WTC11 (cell line): ENCODE measurements at regions not wholly inside any gene's neighbourhood (a gene's known extent, or its start where the extent isn't known, plus 50 kb on each side); places are given as distances from the start of the nearest gene placed in this dataset.

Experiments used
- ATAC-seq: fragments of 200-7000 bp; cut with Tn5 transposase; 2 replicates; pipeline ENCODE4 v1.10.0; 2021; ENCODE audit warnings: mild to moderate bottlenecking, moderate library complexity
- CTCF ChIA-PET: fragments of 300-600 bp; sonication (Branson Sonifier 250); formaldehyde crosslinking; loops from one replicate; lab custom pipeline; 2021; ENCODE audit warnings: antibody characterized with exemption; lab: Charles Lee
- POLR2A ChIA-PET: fragments of 350-600 bp; sonication (Branson Sonifier 250); formaldehyde crosslinking; loops from one replicate; lab custom pipeline; 2021; ENCODE audit warnings: antibody characterized with exemption; lab: Charles Lee
- DNase-seq: peaks from one replicate; pipeline ENCODE4 v3.0.0; 2021; ENCODE audit warnings: low spot score
- H3K27ac Mint-ChIP-seq: 2 replicates; pipeline ENCODE4 v1.8.0; 2021; ENCODE audit warnings: mixed read lengths
- H3K27me3 Mint-ChIP-seq: 2 replicates; pipeline ENCODE4 v1.8.0; 2021; ENCODE audit warnings: low read depth, mild to moderate bottlenecking, moderate library complexity, mixed read lengths
- H3K36me3 Mint-ChIP-seq: 2 replicates; pipeline ENCODE4 v1.8.0; 2021; ENCODE audit warnings: mixed read lengths
- H3K4me1 Mint-ChIP-seq: 2 replicates; pipeline ENCODE4 v1.8.0; 2022; ENCODE audit warnings: mixed read lengths
- H3K4me3 Mint-ChIP-seq: 2 replicates; pipeline ENCODE4 v1.8.0; 2021; ENCODE audit warnings: mild to moderate bottlenecking, moderate library complexity, mixed read lengths
- H3K9me3 Mint-ChIP-seq: 2 replicates; pipeline ENCODE4 v1.8.0; 2021; ENCODE audit warnings: mixed read lengths
- ATF1 ChIP-seq: sonication (generic); formaldehyde crosslinking; IDR thresholded peaks from 2 replicates; pipeline ENCODE4 v1.8.1; 2023; ENCODE audit warnings: mild to moderate bottlenecking, moderate library complexity, missing genetic modification reagents
- ATF3 ChIP-seq: sonication (generic); formaldehyde crosslinking; conservative IDR thresholded peaks from 2 replicates; pipeline ENCODE4 v1.8.1; 2022; ENCODE audit warnings: mild to moderate bottlenecking, missing genetic modification reagents
- CREM ChIP-seq: sonication (generic); formaldehyde crosslinking; IDR thresholded peaks from 2 replicates; pipeline ENCODE4 v1.8.1; 2022; ENCODE audit warnings: mild to moderate bottlenecking, missing genetic modification reagents, moderate library complexity
- CTCF ChIP-seq: fragments of 200-600 bp; IDR thresholded peaks from 2 replicates; pipeline ENCODE4 v1.8.0; 2022; ENCODE audit warnings: antibody characterized with exemption
- FOXP1 ChIP-seq: sonication (generic); formaldehyde crosslinking; IDR thresholded peaks from 2 replicates; pipeline ENCODE4 v1.8.0; 2022; ENCODE audit warnings: missing genetic modification reagents, mild to moderate bottlenecking, moderate library complexity, borderline replicate concordance
- HMGA2 ChIP-seq: fragments of 250-450 bp; sonication (Bioruptor Pico); IDR thresholded peaks from 2 replicates; pipeline ENCODE4 v1.4.0; 2021; ENCODE audit warnings: mild to moderate bottlenecking, moderate library complexity
- NR2C2 ChIP-seq: sonication (generic); formaldehyde crosslinking; IDR thresholded peaks from 2 replicates; pipeline ENCODE4 v1.8.0; 2022; ENCODE audit warnings: mild to moderate bottlenecking, missing genetic modification reagents
- SMAD3 ChIP-seq: sonication (generic); formaldehyde crosslinking; IDR thresholded peaks from 2 replicates; pipeline ENCODE4 v1.8.0; 2022; ENCODE audit warnings: missing genetic modification reagents, mild to moderate bottlenecking, borderline replicate concordance
- SMAD4 ChIP-seq: sonication (generic); formaldehyde crosslinking; IDR thresholded peaks from 2 replicates; pipeline ENCODE4 v1.8.0; 2022; ENCODE audit warnings: mild to moderate bottlenecking, missing genetic modification reagents
- SOX15 ChIP-seq: fragments of 250-450 bp; sonication (Bioruptor Pico); IDR thresholded peaks from 2 replicates; pipeline ENCODE4 v1.9.0; 2021; ENCODE audit warnings: mild to moderate bottlenecking
- SP1 ChIP-seq: sonication (generic); formaldehyde crosslinking; conservative IDR thresholded peaks from 2 replicates; pipeline ENCODE4 v1.8.1; 2022; ENCODE audit warnings: missing genetic modification reagents
- TP53 ChIP-seq: sonication (generic); formaldehyde crosslinking; IDR thresholded peaks from 2 replicates; pipeline ENCODE4 v1.8.1; 2023; ENCODE audit warnings: mild to moderate bottlenecking, missing genetic modification reagents
- ZBTB21 ChIP-seq: sonication (generic); formaldehyde crosslinking; IDR thresholded peaks from 2 replicates; pipeline ENCODE4 v1.8.1; 2023; ENCODE audit warnings: mild to moderate bottlenecking, missing genetic modification reagents, borderline replicate concordance
- ZNF232 ChIP-seq: sonication (generic); formaldehyde crosslinking; IDR thresholded peaks from 2 replicates; pipeline ENCODE4 v1.8.0; 2022; ENCODE audit warnings: mild to moderate bottlenecking, missing genetic modification reagents
- ZNF396 ChIP-seq: fragments of 250-450 bp; sonication (Bioruptor Pico); IDR thresholded peaks from 2 replicates; pipeline ENCODE4 v1.8.0; 2021; ENCODE audit warnings: mild to moderate bottlenecking, moderate library complexity, borderline replicate concordance
- ZNF425 ChIP-seq: fragments of 250-450 bp; sonication (Bioruptor Pico); conservative IDR thresholded peaks from 2 replicates; pipeline ENCODE4 v1.9.0; 2021; ENCODE audit warnings: mild to moderate bottlenecking
- TF ChIP-seq, protein P1 (sequence below): fragments of 250-450 bp; sonication (Bioruptor Pico); IDR thresholded peaks from 2 replicates; pipeline ENCODE4 v1.9.0; 2021; ENCODE audit warnings: mild to moderate bottlenecking
- TF ChIP-seq, protein P2 (sequence below): sonication (generic); formaldehyde crosslinking; IDR thresholded peaks from 2 replicates; pipeline ENCODE4 v1.8.0; 2023; ENCODE audit warnings: missing genetic modification reagents

DNA sequence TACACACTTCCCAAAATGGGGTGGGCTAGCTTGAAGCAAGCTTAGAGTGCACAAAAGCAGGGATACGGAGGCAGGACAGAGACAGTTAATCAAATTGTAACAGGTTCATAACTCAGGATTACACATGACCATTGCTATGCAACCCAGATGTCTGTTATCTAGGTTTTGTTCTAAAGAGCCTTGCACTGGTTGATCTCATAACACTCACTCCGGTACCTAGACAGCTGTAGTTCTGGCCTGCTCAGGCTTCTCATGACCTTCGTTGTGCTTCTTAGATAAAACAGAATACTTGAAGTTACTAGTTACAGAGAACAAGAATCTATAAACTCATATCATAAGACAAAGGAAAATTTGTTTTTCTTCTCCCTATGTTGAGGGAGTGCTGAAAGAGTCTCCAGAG is 983.4 kb downstream of the TMEM121 start:
- H3K27ac Mint-ChIP-seq, result no peak overlapping the region
- ChIA-PET CTCF (no interaction called here), POLR2A (no interaction called here)
- peaks cover 4% of the 10 kb centered on the region for H3K27me3 Mint-ChIP-seq
- no peaks in the 10 kb centered on the region for H3K4me1 Mint-ChIP-seq
- ATAC-seq (no peak), DNase-seq (no peak)
- TF ChIP-seq ZBTB21 (CRISPR knock-in tag), result no peak
- peaks cover 97% of the 10 kb centered on the region for H3K9me3 Mint-ChIP-seq
- H3K36me3 Mint-ChIP-seq, result peaks cover 88% of the 10 kb centered on the region
- H3K4me3 Mint-ChIP-seq, result no peak overlapping the region

GRCh38 chr14:106511006-106511799 is 984.8 kb downstream of the TMEM121 start:
- peaks cover 97% of the 10 kb centered on the region for H3K9me3 Mint-ChIP-seq
- no peak overlapping the region for H3K4me3 Mint-ChIP-seq
- no peak for ATAC-seq
- DNase-seq, result no peak
- TF ChIP-seq ZNF396 (no peak), SMAD4 (CRISPR knock-in tag) (no peak), FOXP1 (no peak), NR2C2 (no peak), CTCF (no peak), ATF1 (CRISPR knock-in tag) (no peak), ZNF425 (CRISPR knock-in tag) (no peak), ATF3 (no peak), CREM (CRISPR knock-in tag) (no peak), HMGA2 (CRISPR knock-in tag) (no peak), SP1 (CRISPR knock-in tag) (no peak), SMAD3 (no peak), SOX15 (no peak), TP53 (CRISPR knock-in tag) (no peak), ZNF232 (CRISPR knock-in tag) (no peak)
- TF ChIP-seq, protein P1, sequence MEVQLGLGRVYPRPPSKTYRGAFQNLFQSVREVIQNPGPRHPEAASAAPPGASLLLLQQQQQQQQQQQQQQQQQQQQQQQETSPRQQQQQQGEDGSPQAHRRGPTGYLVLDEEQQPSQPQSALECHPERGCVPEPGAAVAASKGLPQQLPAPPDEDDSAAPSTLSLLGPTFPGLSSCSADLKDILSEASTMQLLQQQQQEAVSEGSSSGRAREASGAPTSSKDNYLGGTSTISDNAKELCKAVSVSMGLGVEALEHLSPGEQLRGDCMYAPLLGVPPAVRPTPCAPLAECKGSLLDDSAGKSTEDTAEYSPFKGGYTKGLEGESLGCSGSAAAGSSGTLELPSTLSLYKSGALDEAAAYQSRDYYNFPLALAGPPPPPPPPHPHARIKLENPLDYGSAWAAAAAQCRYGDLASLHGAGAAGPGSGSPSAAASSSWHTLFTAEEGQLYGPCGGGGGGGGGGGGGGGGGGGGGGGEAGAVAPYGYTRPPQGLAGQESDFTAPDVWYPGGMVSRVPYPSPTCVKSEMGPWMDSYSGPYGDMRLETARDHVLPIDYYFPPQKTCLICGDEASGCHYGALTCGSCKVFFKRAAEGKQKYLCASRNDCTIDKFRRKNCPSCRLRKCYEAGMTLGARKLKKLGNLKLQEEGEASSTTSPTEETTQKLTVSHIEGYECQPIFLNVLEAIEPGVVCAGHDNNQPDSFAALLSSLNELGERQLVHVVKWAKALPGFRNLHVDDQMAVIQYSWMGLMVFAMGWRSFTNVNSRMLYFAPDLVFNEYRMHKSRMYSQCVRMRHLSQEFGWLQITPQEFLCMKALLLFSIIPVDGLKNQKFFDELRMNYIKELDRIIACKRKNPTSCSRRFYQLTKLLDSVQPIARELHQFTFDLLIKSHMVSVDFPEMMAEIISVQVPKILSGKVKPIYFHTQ (CRISPR knock-in tag), result no peak
- TF ChIP-seq, protein P2, sequence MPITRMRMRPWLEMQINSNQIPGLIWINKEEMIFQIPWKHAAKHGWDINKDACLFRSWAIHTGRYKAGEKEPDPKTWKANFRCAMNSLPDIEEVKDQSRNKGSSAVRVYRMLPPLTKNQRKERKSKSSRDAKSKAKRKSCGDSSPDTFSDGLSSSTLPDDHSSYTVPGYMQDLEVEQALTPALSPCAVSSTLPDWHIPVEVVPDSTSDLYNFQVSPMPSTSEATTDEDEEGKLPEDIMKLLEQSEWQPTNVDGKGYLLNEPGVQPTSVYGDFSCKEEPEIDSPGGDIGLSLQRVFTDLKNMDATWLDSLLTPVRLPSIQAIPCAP (CRISPR knock-in tag), result no peak
- H3K36me3 Mint-ChIP-seq, result peaks cover 92% of the 10 kb centered on the region
- H3K27me3 Mint-ChIP-seq, result peaks cover 4% of the 10 kb centered on the region
- ChIA-PET CTCF (no interaction called here), POLR2A (no interaction called here)
- H3K27ac Mint-ChIP-seq, result no peak overlapping the region
- no peaks in the 10 kb centered on the region for H3K4me1 Mint-ChIP-seq
